Cardiac muscle cell (in vitro differentiated cells and primary cell): ENCODE measurements at regions not wholly inside any gene's neighbourhood (a gene's known extent, or its start where the extent isn't known, plus 50 kb on each side); places are given as distances from the start of the nearest gene placed in this dataset.

ENCODE experiments used
- DNase-seq, 2 donors: peaks; one replicate each; pipeline versions ENCODE4 v3.0.0 to v3.0.0-alpha.2; 2010 to 2017; ENCODE audit warnings: low read depth in 1 of 2, low spot score in 1 of 2
- H3K27ac ChIP-seq: fragments of 200-600 bp; sonication (generic); 2 replicates; pipeline ENCODE4 v1.5.1; 2016
- H3K27me3 ChIP-seq: fragments of 200-600 bp; sonication (generic); 2 replicates; pipeline ENCODE4 v1.6.0; 2016; ENCODE audit warnings: control low read depth
- H3K36me3 ChIP-seq: fragments of 200-600 bp; sonication (generic); 2 replicates; pipeline ENCODE4 v1.5.1; 2016; ENCODE audit warnings: control low read depth
- H3K4me1 ChIP-seq: fragments of 200-600 bp; sonication (generic); 2 replicates; pipeline ENCODE4 v1.8.1; 2017; ENCODE audit warnings: low read depth, mild to moderate bottlenecking, mixed run types
- H3K4me3 ChIP-seq: fragments of 200-600 bp; sonication (generic); 2 replicates; pipeline ENCODE4 v1.5.1; 2016; ENCODE audit warnings: mild to moderate bottlenecking
- H3K9me3 ChIP-seq: fragments of 200-600 bp; sonication (generic); 2 replicates; pipeline ENCODE4 v1.5.1; 2017; ENCODE audit warnings: low read depth, mild to moderate bottlenecking, control low read depth
- TF ChIP-seq, protein P1 (sequence below): IDR thresholded peaks from 2 replicates; pipeline ENCODE4 v1.5.1; 2012; ENCODE audit warnings: low read depth, mild to moderate bottlenecking, low read length

GRCh38 chr20:19017104-19017690, 195.2 kb upstream of the SLC24A3 start:
- Histone ChIP-seq H3K4me3 (no peak overlapping the region), H3K27me3 (no peaks in the 10 kb centered on the region), H3K36me3 (no peaks in the 10 kb centered on the region), H3K9me3 (no peaks in the 10 kb centered on the region), H3K27ac (no peak overlapping the region), H3K4me1 (no peaks in the 10 kb centered on the region)
- DNase-seq, result no peak
- TF ChIP-seq, protein P1, sequence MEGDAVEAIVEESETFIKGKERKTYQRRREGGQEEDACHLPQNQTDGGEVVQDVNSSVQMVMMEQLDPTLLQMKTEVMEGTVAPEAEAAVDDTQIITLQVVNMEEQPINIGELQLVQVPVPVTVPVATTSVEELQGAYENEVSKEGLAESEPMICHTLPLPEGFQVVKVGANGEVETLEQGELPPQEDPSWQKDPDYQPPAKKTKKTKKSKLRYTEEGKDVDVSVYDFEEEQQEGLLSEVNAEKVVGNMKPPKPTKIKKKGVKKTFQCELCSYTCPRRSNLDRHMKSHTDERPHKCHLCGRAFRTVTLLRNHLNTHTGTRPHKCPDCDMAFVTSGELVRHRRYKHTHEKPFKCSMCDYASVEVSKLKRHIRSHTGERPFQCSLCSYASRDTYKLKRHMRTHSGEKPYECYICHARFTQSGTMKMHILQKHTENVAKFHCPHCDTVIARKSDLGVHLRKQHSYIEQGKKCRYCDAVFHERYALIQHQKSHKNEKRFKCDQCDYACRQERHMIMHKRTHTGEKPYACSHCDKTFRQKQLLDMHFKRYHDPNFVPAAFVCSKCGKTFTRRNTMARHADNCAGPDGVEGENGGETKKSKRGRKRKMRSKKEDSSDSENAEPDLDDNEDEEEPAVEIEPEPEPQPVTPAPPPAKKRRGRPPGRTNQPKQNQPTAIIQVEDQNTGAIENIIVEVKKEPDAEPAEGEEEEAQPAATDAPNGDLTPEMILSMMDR, result no peak

DNA sequence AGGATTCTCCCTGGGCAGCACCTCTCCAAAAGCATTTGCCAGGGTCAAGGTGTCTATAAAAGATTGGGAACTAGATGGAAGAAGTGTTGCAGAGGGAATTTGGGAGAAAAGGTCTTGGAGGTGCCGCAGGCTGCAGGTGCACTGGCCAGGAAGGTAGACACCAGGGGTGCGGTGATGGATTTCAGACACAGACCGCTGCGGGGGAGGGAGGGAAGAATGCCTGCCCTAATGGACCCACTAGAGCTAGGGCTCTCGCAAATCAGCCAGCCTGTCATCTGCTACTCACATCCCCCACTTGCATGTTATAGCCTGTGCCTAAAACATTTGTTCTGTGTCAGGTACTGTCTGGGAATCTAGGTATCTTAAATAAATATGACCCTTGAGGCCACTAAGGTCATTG, 193.6 kb upstream of the SLC24A3 start:
- H3K4me3 ChIP-seq, result no peak overlapping the region
- no peak overlapping the region for H3K27ac ChIP-seq
- no peaks in the 10 kb centered on the region for H3K4me1 ChIP-seq
- H3K27me3 ChIP-seq, result no peaks in the 10 kb centered on the region
- H3K36me3 ChIP-seq, result no peaks in the 10 kb centered on the region
- DNase-seq, result peak in 1 of 2 donors; percentile 14
- no peaks in the 10 kb centered on the region for H3K9me3 ChIP-seq
- TF ChIP-seq, protein P1, result no peak

GRCh38 chr20:19019734-19020364, 192.6 kb upstream of the SLC24A3 start:
- no peaks in the 10 kb centered on the region for H3K9me3 ChIP-seq
- H3K27ac ChIP-seq, result no peak overlapping the region
- H3K4me1 ChIP-seq, result no peaks in the 10 kb centered on the region
- DNase-seq, result no peak
- H3K4me3 ChIP-seq, result no peak overlapping the region
- H3K27me3 ChIP-seq, result no peaks in the 10 kb centered on the region
- no peaks in the 10 kb centered on the region for H3K36me3 ChIP-seq
- TF ChIP-seq, protein P1, result no peak

GRCh38 chr20:19021406-19022117, 190.9 kb upstream of the SLC24A3 start:
- Histone ChIP-seq H3K27me3 (no peaks in the 10 kb centered on the region), H3K4me1 (no peaks in the 10 kb centered on the region), H3K36me3 (no peaks in the 10 kb centered on the region), H3K9me3 (no peaks in the 10 kb centered on the region), H3K27ac (no peak overlapping the region), H3K4me3 (no peak overlapping the region)
- TF ChIP-seq, protein P1, result no peak
- no peak for DNase-seq

- DNase-seq, result no peak
- no peak overlapping the region for H3K27ac ChIP-seq
- no peaks in the 10 kb centered on the region for H3K36me3 ChIP-seq
- no peaks in the 10 kb centered on the region for H3K9me3 ChIP-seq
- no peak overlapping the region for H3K4me3 ChIP-seq
- H3K4me1 ChIP-seq, result no peaks in the 10 kb centered on the region
- no peaks in the 10 kb centered on the region for H3K27me3 ChIP-seq
- TF ChIP-seq, protein P1, result no peak
Observed at GRCh38 chr20:19022118-19022575, 190.3 kb upstream of the SLC24A3 start.
